ENCODE measurements at regions not wholly inside any gene's neighbourhood (a gene's known extent, or its start where the extent isn't known, plus 50 kb on each side); places are given as distances from the start of the nearest gene placed in this dataset.

- TF ChIP-seq ZBTB33 (IDR thresholded peaks at IDR 0.05; ENCODE audit: extremely low read depth, insufficient replicate concordance, low read length) (no peak), ATF3 (IDR thresholded peaks at IDR 0.05) (no peak), JUND (IDR thresholded peaks at IDR 0.05) (no peak), TCF7L2 (IDR thresholded peaks at IDR 0.05; ENCODE audit: borderline replicate concordance, extremely low read depth, insufficient read depth, insufficient read length) (no peak), POLR2AphosphoS5 (IDR thresholded peaks at IDR 0.05; ENCODE audit: low read depth, low read length) (no peak), ZNF274 (IDR thresholded peaks at IDR 0.05; ENCODE audit: low read depth, low read length) (no peak), ELF1 (IDR thresholded peaks at IDR 0.05; ENCODE audit: borderline replicate concordance, low read depth) (no peak)
Measured at GRCh38 chr11:70915158-70915985, 337.0 kb downstream of the SHANK2 start (continued).

GRCh38 chr11:70916351-70916750 is 336.0 kb downstream of the SHANK2 start:
- Histone ChIP-seq H3K79me2 (ENCODE audit: insufficient read depth, low read length) (no peaks in the 10 kb centered on the region), H3K9me3 (ENCODE audit: control insufficient read depth in 1 of 2, insufficient read depth in 1 of 2, low read depth in 1 of 2, low read length in 2 of 2) (peaks cover 3% of the 10 kb centered on the region in 2 experiments; a peak in 2 of 4 replicates), H3K4me3 (replicated peaks in 1 of 2; ENCODE audit: low read depth in 1 of 2, low read length in 2 of 2) (no peak overlapping the region), H3K4me2 (ENCODE audit: low read length) (no peak overlapping the region), H3K4me1 (ENCODE audit: control insufficient read depth in 1 of 2, insufficient read depth in 2 of 2, low read length in 2 of 2) (no peaks in the 10 kb centered on the region), H3K27ac (ENCODE audit: low read depth, low read length) (no peak overlapping the region), H3K9me2 (ENCODE audit: insufficient read depth) (no peaks in the 10 kb centered on the region), H3K36me3 (ENCODE audit: control insufficient read depth in 1 of 2, insufficient read depth in 2 of 2, low read length in 2 of 2) (no peaks in the 10 kb centered on the region), H4K20me1 (ENCODE audit: insufficient read depth) (no peaks in the 10 kb centered on the region), H2AFZ (ENCODE audit: low read depth, low read length, poor library complexity, severe bottlenecking) (no peak overlapping the region), H3K27me3 (ENCODE audit: insufficient read depth, low read length) (no peaks in the 10 kb centered on the region), H3K9ac (ENCODE audit: low read length) (no peak overlapping the region)
- ATAC-seq: no peak
- POLR2A ChIA-PET: no interaction called here
- no TSS peak for BruUV-seq (replicated peaks)
- DNase-seq (ENCODE audit: low read depth, low spot score): no peak
- RAD21 ChIA-PET (ENCODE audit: low non-redundant PET in 1 of 2, low total read pairs in 2 of 2, uncharacterized antibody in 2 of 2, unreplicated experiment in 2 of 2): no interaction called here
- intact Hi-C loops (cut with micrococcal nuclease): no loop called here
- CTCF ChIA-PET: no interaction called here
- TF ChIP-seq FOSL1 (IDR thresholded peaks at IDR 0.05; ENCODE audit: low read depth): no peak
- no peak for TF ChIP-seq ZNF274 (IDR thresholded peaks at IDR 0.05; ENCODE audit: low read depth, low read length)
- no peak for TF ChIP-seq EZH2 (IDR thresholded peaks at IDR 0.05)
- TF ChIP-seq CEBPB (IDR thresholded peaks at IDR 0.05; ENCODE audit: low read depth): no peak
- no peak for TF ChIP-seq SP1 (IDR thresholded peaks at IDR 0.05; ENCODE audit: low read depth)
- TF ChIP-seq POLR2AphosphoS5 (IDR thresholded peaks at IDR 0.05; ENCODE audit: low read depth, low read length): no peak
- TF ChIP-seq ZFX (IDR thresholded peaks at IDR 0.05): no peak
- no peak for TF ChIP-seq SIN3A (IDR thresholded peaks at IDR 0.05; ENCODE audit: low read depth)
- no peak for TF ChIP-seq SRF (IDR thresholded peaks at IDR 0.05; ENCODE audit: low read depth)
- TF ChIP-seq EGR1 (IDR thresholded peaks at IDR 0.05; ENCODE audit: low read depth): no peak
- no peak for TF ChIP-seq POLR2A (IDR thresholded peaks at IDR 0.05; ENCODE audit: borderline replicate concordance, extremely low read depth, insufficient read depth, insufficient read length)
- no peak for TF ChIP-seq REST (IDR thresholded peaks at IDR 0.05; ENCODE audit: low read depth)
- TF ChIP-seq ATF3 (IDR thresholded peaks at IDR 0.05): no peak
- TF ChIP-seq RAD21 (IDR thresholded peaks at IDR 0.05; ENCODE audit: low read depth): no peak
